ENCODE measurements at regions not wholly inside any gene's neighbourhood (a gene's known extent, or its start where the extent isn't known, plus 50 kb on each side); places are given as distances from the start of the nearest gene placed in this dataset.

GRCh38 chr11:16685914-16686313 lies 52.5 kb upstream of the C11orf58 start:
- no peak for TF ChIP-seq EZH2 (IDR thresholded peaks at IDR 0.05; ENCODE audit: borderline replicate concordance, insufficient read depth, low read depth, low read length, poor library complexity, severe bottlenecking)
- TF ChIP-seq CTCF (IDR thresholded peaks at IDR 0.05): no peak
- H3K4me1 ChIP-seq (ENCODE audit: control insufficient read depth in 2 of 2, insufficient read depth in 2 of 2, low read length in 2 of 2): no peaks in the 10 kb centered on the region
- H3K4me2 ChIP-seq (replicated peaks; ENCODE audit: low read depth, low read length, poor library complexity, severe bottlenecking): no peak overlapping the region
- H3K9ac ChIP-seq (ENCODE audit: low read length): no peak overlapping the region
- ChIA-PET POLR2A (no interaction called here), CTCF (no interaction called here)
- no peaks in the 10 kb centered on the region for H3K36me3 ChIP-seq (replicated peaks in 1 of 2; ENCODE audit: control extremely low read depth in 1 of 2, control insufficient read depth in 1 of 2, extremely low read depth in 1 of 2, insufficient read depth in 2 of 2, low read length in 1 of 2)
- no peak overlapping the region for H2AFZ ChIP-seq (ENCODE audit: insufficient read depth, low read depth, low read length, poor library complexity, severe bottlenecking)
- WGBS (ENCODE audit: insufficient coverage): 75% methylated on average over 2 of the region's 2 CpGs
- H3K27ac Mint-ChIP-seq: no peak overlapping the region
- no peaks in the 10 kb centered on the region for H3K79me2 ChIP-seq (ENCODE audit: control insufficient read depth, insufficient read depth, low read length)
- H3K27me3 ChIP-seq (replicated peaks in 1 of 4; ENCODE audit: control extremely low read depth in 1 of 4, control insufficient read depth in 3 of 4, insufficient read depth in 4 of 4, low read length in 3 of 4): no peaks in the 10 kb centered on the region
- H4K20me1 ChIP-seq (ENCODE audit: control insufficient read depth, insufficient read depth, low read length, poor library complexity, severe bottlenecking): no peaks in the 10 kb centered on the region
- no peak overlapping the region for H3K4me3 ChIP-seq (ENCODE audit: control extremely low read depth in 1 of 5, extremely low read depth in 1 of 5, insufficient read depth in 1 of 5, low read depth in 2 of 5, low read length in 4 of 5)
- H3K9me3 ChIP-seq (ENCODE audit: control extremely low read depth in 1 of 3, control insufficient read depth in 2 of 3, insufficient read depth in 1 of 3, low read length in 2 of 3): peaks cover 0 to under 1% (median 0%) of the 10 kb centered on the region in 3 donors
- H3K27ac ChIP-seq (ENCODE audit: low read length in 2 of 2): no peak overlapping the region
- H3K9me3 Mint-ChIP-seq (ENCODE audit: insufficient read depth): no peaks in the 10 kb centered on the region
- peaks cover 10% of the 10 kb centered on the region for H3K27me3 Mint-ChIP-seq
- DNase-seq: no peak
- ATAC-seq (ENCODE audit: low read depth): no peak
- H3K4me1 Mint-ChIP-seq: no peaks in the 10 kb centered on the region
- intact Hi-C loops (cut with micrococcal nuclease): no loop called here
- H3K4me3 Mint-ChIP-seq: no peak overlapping the region

GRCh38 chr11:16678466-16679116 lies 59.9 kb upstream of the C11orf58 start:
- Mint-ChIP-seq H3K27ac (no peak overlapping the region), H3K4me1 (no peaks in the 10 kb centered on the region), H3K27me3 (peaks cover 15% of the 10 kb centered on the region), H3K4me3 (no peak overlapping the region), H3K9me3 (ENCODE audit: insufficient read depth) (no peaks in the 10 kb centered on the region)
- no peak overlapping the region for H3K4me3 ChIP-seq (ENCODE audit: control extremely low read depth in 1 of 5, extremely low read depth in 1 of 5, insufficient read depth in 1 of 5, low read depth in 2 of 5, low read length in 4 of 5)
- no peak overlapping the region for H3K4me2 ChIP-seq (replicated peaks; ENCODE audit: low read depth, low read length, poor library complexity, severe bottlenecking)
- 74% methylated on average over 5 of the region's 7 CpGs for WGBS (ENCODE audit: insufficient coverage)
- TF ChIP-seq CTCF (IDR thresholded peaks at IDR 0.05) (no peak), EZH2 (IDR thresholded peaks at IDR 0.05; ENCODE audit: borderline replicate concordance, insufficient read depth, low read depth, low read length, poor library complexity, severe bottlenecking) (no peak)
- intact Hi-C loops (cut with micrococcal nuclease): no loop called here
- CTCF ChIA-PET: interaction anchor here (0.6 kb wide), 1 partner anchor 59 kb away, joined by 3 read pairs; no protein-coding TSS in a partner anchor
- ATAC-seq (ENCODE audit: low read depth) (no peak), DNase-seq (no peak)
- POLR2A ChIA-PET: no interaction called here
- peaks cover 0 to 8% (median 2%) of the 10 kb centered on the region in 4 experiments for H3K27me3 ChIP-seq (replicated peaks in 1 of 4; ENCODE audit: control extremely low read depth in 1 of 4, control insufficient read depth in 3 of 4, insufficient read depth in 4 of 4, low read length in 3 of 4)
- peaks cover 0 to 4% (median 2%) of the 10 kb centered on the region in 3 donors for H3K9me3 ChIP-seq (ENCODE audit: control extremely low read depth in 1 of 3, control insufficient read depth in 2 of 3, insufficient read depth in 1 of 3, low read length in 2 of 3)
- H3K79me2 ChIP-seq (ENCODE audit: control insufficient read depth, insufficient read depth, low read length): no peaks in the 10 kb centered on the region
- H3K4me1 ChIP-seq (ENCODE audit: control insufficient read depth in 2 of 2, insufficient read depth in 2 of 2, low read length in 2 of 2): no peaks in the 10 kb centered on the region
- H2AFZ ChIP-seq (ENCODE audit: insufficient read depth, low read depth, low read length, poor library complexity, severe bottlenecking): no peak overlapping the region
- H3K9ac ChIP-seq (ENCODE audit: low read length): no peak overlapping the region
- no peaks in the 10 kb centered on the region for H3K36me3 ChIP-seq (replicated peaks in 1 of 2; ENCODE audit: control extremely low read depth in 1 of 2, control insufficient read depth in 1 of 2, extremely low read depth in 1 of 2, insufficient read depth in 2 of 2, low read length in 1 of 2)
- no peak overlapping the region for H3K27ac ChIP-seq (ENCODE audit: low read length in 2 of 2)
- no peaks in the 10 kb centered on the region for H4K20me1 ChIP-seq (ENCODE audit: control insufficient read depth, insufficient read depth, low read length, poor library complexity, severe bottlenecking)
